A549 (cell line): ENCODE measurements at regions not wholly inside any gene's neighbourhood (a gene's known extent, or its start where the extent isn't known, plus 50 kb on each side); places are given as distances from the start of the nearest gene placed in this dataset.
A peak's percentile ranks its signal among the peaks of the same experiment; 100 is the strongest.

Experiments used
- ATAC-seq, 2 experiments: fragments of 200-7000 bp in 1 of 2; fragments of >200 bp in 1 of 2; cut with Nextera tagmentation in 1 of 2; cut with Tn5 transposase in 1 of 2; 3 replicates each; pipeline versions ENCODE4 v1.8.0 to v1.9.1; 2018 to 2020; ENCODE audit warnings: mild to moderate bottlenecking in 1 of 2, moderate library complexity in 1 of 2
- CTCF ChIA-PET: fragments of 300-600 bp; sonication (Branson Sonifier 250); formaldehyde crosslinking; extraction: SDS; loops from one replicate; lab custom pipeline; 2021; ENCODE audit warnings: antibody characterized with exemption, inconsistent platforms; lab: Yijun Ruan, JAX
- POLR2A ChIA-PET: fragments of 350-600 bp; formaldehyde crosslinking; extraction: SDS; loops from one replicate; lab custom pipeline; 2021; ENCODE audit warnings: antibody characterized with exemption, inconsistent platforms; lab: Yijun Ruan, JAX
- DNase-seq, 2 experiments: peaks; one replicate each; pipeline versions ENCODE4 v3.0.0 to v3.0.0-alpha.2; 2011 to 2016; ENCODE audit warnings: low read depth in 1 of 2, low spot score in 1 of 2
- FAIRE-seq: peaks from 2 replicates; lab custom pipeline; 2011; peaks lifted over from hg19 to GRCh38; lab: Jason Lieb, UNC
- H3K27ac ChIP-seq, 2 experiments: fragments of >200 bp; sonication (Bioruptor Twin); formaldehyde crosslinking; 3 replicates each; pipeline ENCODE4 v1.5.1; 2016 to 2017
- H3K4me1 ChIP-seq: fragments of >200 bp; sonication (Bioruptor Twin); formaldehyde crosslinking; 3 replicates; pipeline ENCODE4 v1.6.1; 2016
- H3K4me2 ChIP-seq: fragments of >200 bp; sonication (Bioruptor Twin); formaldehyde crosslinking; 3 replicates; pipeline ENCODE4 v1.6.1; 2016
- H3K4me3 ChIP-seq: fragments of >200 bp; sonication (Bioruptor Twin); formaldehyde crosslinking; 3 replicates; pipeline ENCODE4 v1.5.1; 2016
- H3K9me3 ChIP-seq: fragments of >200 bp; sonication (Bioruptor Twin); formaldehyde crosslinking; 3 replicates; pipeline ENCODE4 v1.6.1; 2016
- BHLHE40 ChIP-seq: IDR thresholded peaks from 2 replicates; pipeline ENCODE4 v1.6.1; 2012; ENCODE audit warnings: low read depth, low read length, inconsistent platforms
- CBX2 ChIP-seq: fragments of 200-600 bp; sonication (generic); IDR thresholded peaks from 2 replicates; pipeline ENCODE4 v1.6.1; 2016; ENCODE audit warnings: low read depth, mild to moderate bottlenecking, borderline replicate concordance
- CEBPB ChIP-seq, 2 experiments: fragments of >200 bp in 1 of 2; sonication (Bioruptor Twin) in 1 of 2; formaldehyde crosslinking in 1 of 2; IDR thresholded peaks; 2 replicates each; pipeline ENCODE4 v1.6.1; 2012 to 2016
- CHD2 ChIP-seq: fragments of 150-350 bp; IDR thresholded peaks from 2 replicates; pipeline ENCODE4 v1.6.1; 2014; ENCODE audit warnings: low read length; ENCODE audit not compliant: partially characterized antibody
- CHD4 ChIP-seq: fragments of 200-600 bp; sonication (generic); IDR thresholded peaks from 2 replicates; pipeline ENCODE4 v1.6.1; 2016; ENCODE audit warnings: antibody characterized with exemption, mild to moderate bottlenecking, borderline replicate concordance
- EHF ChIP-seq: fragments of 250-450 bp; sonication (Bioruptor Pico); IDR thresholded peaks from 2 replicates; pipeline ENCODE4 v1.5.0; 2020; ENCODE audit warnings: mild to moderate bottlenecking
- EP300 ChIP-seq, 2 experiments: fragments of >200 bp; sonication (Bioruptor Twin); formaldehyde crosslinking; IDR thresholded peaks; 2 replicates in 1 of 2; 3 replicates in 1 of 2; pipeline ENCODE4 v1.6.1; 2016 to 2017
- FOXS1 ChIP-seq: fragments of 250-450 bp; sonication (Bioruptor Pico); IDR thresholded peaks from 2 replicates; pipeline ENCODE4 v1.5.0; 2020; ENCODE audit warnings: mild to moderate bottlenecking, moderate library complexity
- HDAC2 ChIP-seq: fragments of 200-600 bp; sonication (generic); IDR thresholded peaks from 2 replicates; pipeline ENCODE4 v1.6.1; 2016
- HEYL ChIP-seq: fragments of 250-450 bp; sonication (Bioruptor Pico); IDR thresholded peaks from 2 replicates; pipeline ENCODE4 v1.8.0; 2021; ENCODE audit warnings: mild to moderate bottlenecking, moderate library complexity
- HOXB5 ChIP-seq: fragments of 250-450 bp; sonication (Bioruptor Pico); IDR thresholded peaks from 2 replicates; pipeline ENCODE4 v1.5.0; 2020; ENCODE audit warnings: mild to moderate bottlenecking, moderate library complexity
- JUNB ChIP-seq: fragments of >200 bp; sonication (Bioruptor Twin); formaldehyde crosslinking; IDR thresholded peaks from 2 replicates; pipeline ENCODE4 v1.6.1; 2016
- KDM1A ChIP-seq: fragments of 200-600 bp; sonication (generic); IDR thresholded peaks from 2 replicates; pipeline ENCODE4 v1.6.1; 2016; ENCODE audit warnings: low read depth, mild to moderate bottlenecking
- MAZ ChIP-seq: fragments of 150-350 bp; IDR thresholded peaks from 2 replicates; pipeline ENCODE4 v1.6.1; 2014; ENCODE audit warnings: antibody characterized with exemption, low read depth, low read length, borderline replicate concordance
- MYC ChIP-seq: IDR thresholded peaks from 2 replicates; pipeline ENCODE4 v1.6.1; 2012; ENCODE audit warnings: mild to moderate bottlenecking, inconsistent platforms, low read length, improper control_type of control experiment, borderline replicate concordance
- NR3C1 ChIP-seq: fragments of >200 bp; sonication (Bioruptor Twin); formaldehyde crosslinking; IDR thresholded peaks from 3 replicates; pipeline ENCODE4 v1.6.1; 2017
- POLR2AphosphoS2 ChIP-seq: conservative IDR thresholded peaks from 2 replicates; pipeline ENCODE4 v1.6.1; 2012; ENCODE audit warnings: low read length, improper control_type of control experiment, inconsistent platforms
- RARB ChIP-seq: fragments of 250-450 bp; sonication (Bioruptor Pico); IDR thresholded peaks from 2 replicates; pipeline ENCODE4 v1.8.0; 2021; ENCODE audit warnings: mild to moderate bottlenecking, moderate library complexity
- RCOR1 ChIP-seq: fragments of 150-350 bp; IDR thresholded peaks from 2 replicates; pipeline ENCODE4 v1.6.1; 2014; ENCODE audit warnings: antibody characterized with exemption, low read length, low read depth
- RFX5 ChIP-seq: fragments of 450-650 bp; IDR thresholded peaks from 2 replicates; pipeline ENCODE4 v1.7.1; 2014; ENCODE audit warnings: antibody characterized with exemption, mild to moderate bottlenecking, moderate library complexity
- RNF2 ChIP-seq: fragments of 200-600 bp; sonication (generic); IDR thresholded peaks from 2 replicates; pipeline ENCODE4 v1.6.1; 2016; ENCODE audit warnings: low read depth, mild to moderate bottlenecking, antibody characterized with exemption, moderate library complexity, borderline replicate concordance
- SMC3 ChIP-seq: fragments of >200 bp; sonication (Bioruptor Twin); formaldehyde crosslinking; IDR thresholded peaks from 3 replicates; pipeline ENCODE4 v1.6.1; 2018; ENCODE audit warnings: inconsistent platforms
- SREBF2 ChIP-seq: fragments of 450-650 bp; IDR thresholded peaks from 2 replicates; pipeline ENCODE4 v1.6.1; 2014; ENCODE audit warnings: mild to moderate bottlenecking, moderate library complexity
- TFCP2L1 ChIP-seq: fragments of 250-450 bp; sonication (Bioruptor Pico); IDR thresholded peaks from 2 replicates; pipeline ENCODE4 v1.5.0; 2021; ENCODE audit warnings: mild to moderate bottlenecking
- ZC3H11A ChIP-seq: fragments of 450-650 bp; IDR thresholded peaks from 2 replicates; pipeline ENCODE4 v1.6.1; 2014; ENCODE audit warnings: antibody characterized with exemption, mild to moderate bottlenecking
- ZNF302 ChIP-seq: fragments of 250-450 bp; sonication (Bioruptor Pico); IDR thresholded peaks from 2 replicates; pipeline ENCODE4 v1.9.0; 2021; ENCODE audit warnings: inconsistent platforms, mild to moderate bottlenecking, moderate library complexity
- ZSCAN20 ChIP-seq: fragments of 250-450 bp; sonication (Bioruptor Pico); IDR thresholded peaks from 2 replicates; pipeline ENCODE4 v1.8.0; 2022; ENCODE audit warnings: mild to moderate bottlenecking, moderate library complexity
- WGBS: methylation state at CpG from one replicate; pipeline ENCODE4 v1.1.6; 2017; ENCODE audit errors: missing lambda C conversion rate; 5-methylcytosine and 5-hydroxymethylcytosine counted together
- TF ChIP-seq, protein P1 (sequence below): IDR thresholded peaks from 2 replicates; pipeline ENCODE4 v1.6.1; 2012
- TF ChIP-seq, protein P2 (sequence below): fragments of 150-350 bp; IDR thresholded peaks from 2 replicates; pipeline ENCODE4 v1.6.1; 2014; ENCODE audit warnings: low read depth, mild to moderate bottlenecking, low read length
- TF ChIP-seq, protein P3 (sequence below): fragments of >200 bp; sonication (Bioruptor Twin); formaldehyde crosslinking; IDR thresholded peaks from 2 replicates; pipeline ENCODE4 v1.6.1; 2016

DNA sequence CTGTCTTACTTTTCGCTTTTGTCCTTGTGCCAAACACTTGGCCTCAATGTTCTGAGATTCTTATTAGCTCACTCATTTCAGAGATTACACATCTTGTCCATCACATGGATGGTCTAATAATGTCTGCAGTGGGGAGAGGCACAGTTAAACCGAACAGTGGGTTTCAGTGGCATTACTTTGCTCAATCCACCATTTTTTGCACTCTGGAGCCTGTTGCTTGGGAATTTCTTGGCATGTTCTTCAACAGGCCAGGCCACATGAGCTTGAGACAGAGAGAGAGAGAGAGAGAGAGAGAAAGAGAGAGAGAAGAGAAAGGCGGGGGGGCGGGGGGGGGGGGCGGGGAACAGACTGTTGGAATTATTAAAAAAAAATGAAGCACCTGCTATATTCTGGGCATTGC, 1327.8 kb upstream of the WWC1 start:
- ChIA-PET CTCF (no interaction called here), POLR2A (no interaction called here)
- no peaks in the 10 kb centered on the region for H3K9me3 ChIP-seq
- H3K27ac ChIP-seq = no peak overlapping the region
- DNase-seq (no peak), FAIRE-seq (no peak), ATAC-seq (no peak)
- no peak overlapping the region for H3K4me3 ChIP-seq
- TF ChIP-seq CEBPB (IDR thresholded peaks at IDR 0.05) (no peak), CBX2 (no peak), KDM1A (no peak), ZNF302 (CRISPR knock-in tag) (no peak), FOXS1 (no peak), TFCP2L1 (CRISPR knock-in tag) (no peak), BHLHE40 (no peak), ZC3H11A (no peak), MAZ (no peak), JUNB (no peak), RNF2 (no peak), RARB (no peak), RCOR1 (no peak), HEYL (CRISPR knock-in tag) (no peak), SMC3 (no peak), EP300 (IDR thresholded peaks at IDR 0.05) (no peak), SREBF2 (no peak), RFX5 (no peak), POLR2AphosphoS2 (no peak)
- no peaks in the 10 kb centered on the region for H3K4me1 ChIP-seq
- 9% methylated on average over 3 of the region's 5 CpGs for WGBS
- H3K4me2 ChIP-seq = no peak overlapping the region

DNA sequence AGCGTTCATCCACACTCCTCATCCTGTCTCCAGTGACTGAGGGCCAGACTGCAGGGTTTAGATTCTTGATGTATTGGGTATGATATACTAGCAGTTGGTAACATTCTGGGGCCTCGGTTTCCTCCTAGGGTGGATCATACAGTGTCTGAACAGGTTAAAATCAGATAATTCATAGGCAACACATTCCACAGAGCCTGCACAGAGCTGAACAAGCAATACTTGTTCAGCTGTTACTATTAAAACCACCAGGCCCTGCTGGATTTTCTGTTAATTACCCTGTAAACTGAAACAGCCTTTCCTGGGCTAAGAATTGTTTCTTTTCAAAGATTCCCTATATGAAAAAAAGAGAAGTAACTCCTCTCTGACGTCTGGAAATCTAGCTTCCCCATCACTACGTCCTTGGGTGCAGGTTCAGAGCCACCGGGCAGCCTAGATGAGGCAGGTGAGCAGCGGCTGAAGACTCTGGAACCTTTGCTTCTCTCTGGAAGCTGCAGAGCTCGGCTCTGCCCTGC, 1313.5 kb upstream of the WWC1 start:
- ChIA-PET POLR2A (no interaction called here), CTCF (interaction anchor here (1.6 kb wide), 1 partner anchor 71 kb away, joined by 5 read pairs; no protein-coding TSS in a partner anchor)
- 36% methylated on average over 6 of the region's 7 CpGs for WGBS
- no peak overlapping the region for H3K4me2 ChIP-seq
- no peaks in the 10 kb centered on the region for H3K4me1 ChIP-seq
- H3K27ac ChIP-seq = no peak overlapping the region
- no peak for DNase-seq
- TF ChIP-seq RNF2 = no peak
- H3K9me3 ChIP-seq = no peaks in the 10 kb centered on the region
- H3K4me3 ChIP-seq = no peak overlapping the region
- FAIRE-seq = no peak
- ATAC-seq = no peak; a peak in 1 of 6 replicates

DNA sequence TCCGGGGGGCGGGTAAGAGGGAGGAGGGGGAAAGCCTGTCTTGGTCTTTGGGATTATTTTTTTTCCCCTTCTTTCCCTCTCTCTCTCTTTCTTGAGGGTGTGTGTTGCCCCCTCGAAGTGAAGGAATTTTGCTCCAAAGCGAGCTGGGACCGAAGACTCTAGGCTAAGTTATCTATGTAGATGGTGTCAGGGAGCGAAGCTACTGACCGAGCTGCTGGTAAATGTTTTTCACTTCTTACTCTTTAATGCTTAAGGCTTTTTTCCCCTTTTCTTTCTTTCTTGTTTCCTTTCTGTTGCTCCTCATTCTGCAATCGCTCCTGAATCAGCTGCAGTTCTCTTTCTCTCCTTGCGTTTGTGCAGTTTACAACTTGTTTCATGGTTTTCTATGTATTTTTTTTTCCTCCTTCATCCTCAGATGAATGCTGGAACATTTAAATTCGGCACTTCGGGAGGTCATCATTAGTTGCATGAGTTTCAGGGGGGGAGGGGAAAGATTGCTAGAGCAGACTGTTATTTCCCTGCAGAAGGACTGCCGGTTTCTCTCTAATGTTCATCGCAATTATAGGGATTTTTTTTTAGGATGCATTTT, 1312.0 kb upstream of the WWC1 start:
- Histone ChIP-seq H3K9me3 (no peaks in the 10 kb centered on the region), H3K27ac (no peak overlapping the region), H3K4me1 (no peaks in the 10 kb centered on the region), H3K4me2 (peak overlapping the region; percentile 65), H3K4me3 (no peak overlapping the region)
- no peak for TF ChIP-seq RFX5
- TF ChIP-seq ZSCAN20 (CRISPR knock-in tag) = no peak
- TF ChIP-seq, protein P1, sequence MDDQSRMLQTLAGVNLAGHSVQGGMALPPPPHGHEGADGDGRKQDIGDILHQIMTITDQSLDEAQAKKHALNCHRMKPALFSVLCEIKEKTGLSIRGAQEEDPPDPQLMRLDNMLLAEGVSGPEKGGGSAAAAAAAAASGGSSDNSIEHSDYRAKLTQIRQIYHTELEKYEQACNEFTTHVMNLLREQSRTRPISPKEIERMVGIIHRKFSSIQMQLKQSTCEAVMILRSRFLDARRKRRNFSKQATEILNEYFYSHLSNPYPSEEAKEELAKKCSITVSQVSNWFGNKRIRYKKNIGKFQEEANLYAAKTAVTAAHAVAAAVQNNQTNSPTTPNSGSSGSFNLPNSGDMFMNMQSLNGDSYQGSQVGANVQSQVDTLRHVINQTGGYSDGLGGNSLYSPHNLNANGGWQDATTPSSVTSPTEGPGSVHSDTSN = no peak
- TF ChIP-seq BHLHE40 = no peak
- TF ChIP-seq HOXB5 (CRISPR knock-in tag) = no peak
- TF ChIP-seq, protein P2, sequence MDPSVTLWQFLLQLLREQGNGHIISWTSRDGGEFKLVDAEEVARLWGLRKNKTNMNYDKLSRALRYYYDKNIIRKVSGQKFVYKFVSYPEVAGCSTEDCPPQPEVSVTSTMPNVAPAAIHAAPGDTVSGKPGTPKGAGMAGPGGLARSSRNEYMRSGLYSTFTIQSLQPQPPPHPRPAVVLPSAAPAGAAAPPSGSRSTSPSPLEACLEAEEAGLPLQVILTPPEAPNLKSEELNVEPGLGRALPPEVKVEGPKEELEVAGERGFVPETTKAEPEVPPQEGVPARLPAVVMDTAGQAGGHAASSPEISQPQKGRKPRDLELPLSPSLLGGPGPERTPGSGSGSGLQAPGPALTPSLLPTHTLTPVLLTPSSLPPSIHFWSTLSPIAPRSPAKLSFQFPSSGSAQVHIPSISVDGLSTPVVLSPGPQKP = no peak
- no peak for TF ChIP-seq CHD4
- TF ChIP-seq CEBPB (IDR thresholded peaks at IDR 0.05) = no peak
- no peak for TF ChIP-seq HEYL (CRISPR knock-in tag)
- TF ChIP-seq CHD2 = no peak
- no peak for TF ChIP-seq SREBF2
- no peak for TF ChIP-seq MYC
- TF ChIP-seq ZNF302 (CRISPR knock-in tag) = no peak
- TF ChIP-seq, protein P3, sequence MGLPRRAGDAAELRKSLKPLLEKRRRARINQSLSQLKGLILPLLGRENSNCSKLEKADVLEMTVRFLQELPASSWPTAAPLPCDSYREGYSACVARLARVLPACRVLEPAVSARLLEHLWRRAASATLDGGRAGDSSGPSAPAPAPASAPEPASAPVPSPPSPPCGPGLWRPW = no peak
- TF ChIP-seq EHF (CRISPR knock-in tag) = no peak
- TF ChIP-seq NR3C1 = no peak
- TF ChIP-seq HDAC2 = no peak
- ChIA-PET POLR2A (no interaction called here), CTCF (interaction anchor here (1.6 kb wide), 1 partner anchor 70 kb away, joined by 5 read pairs; no protein-coding TSS in a partner anchor)
- DNase-seq (no peak), FAIRE-seq (no peak), ATAC-seq (peak in 1 of 2 experiments; percentile 45; a peak in 3 of 6 replicates)
- 6% methylated on average over 13 of the region's 13 CpGs for WGBS
